IMR-90 (cell line): ENCODE measurements at regions not wholly inside any gene's neighbourhood (a gene's known extent, or its start where the extent isn't known, plus 50 kb on each side); places are given as distances from the start of the nearest gene placed in this dataset.

Experiments
- BHLHE40 ChIP-seq: fragments of 150-350 bp; IDR thresholded peaks from 2 replicates; pipeline ENCODE4 v1.6.1; 2016; ENCODE audit warnings: mild to moderate bottlenecking, low read depth, low read length
- CHD1 ChIP-seq: IDR thresholded peaks from 2 replicates; pipeline ENCODE4 v1.6.1; 2012; ENCODE audit warnings: low read depth, low read length, improper control_type of control experiment
- CTCF ChIP-seq: conservative IDR thresholded peaks from 2 replicates; pipeline ENCODE4 v1.5.1; 2012; ENCODE audit warnings: mild to moderate bottlenecking, low read depth, low read length, improper control_type of control experiment
- POLR2A ChIP-seq: IDR thresholded peaks from 2 replicates; pipeline ENCODE4 v1.6.1; 2012; ENCODE audit warnings: mild to moderate bottlenecking, low read depth, low read length

- TF ChIP-seq CHD1, result no peak
- peak; percentile 65 for TF ChIP-seq CTCF
- peak; percentile 54; the same call in 1 of the 2 replicates for TF ChIP-seq BHLHE40
- peak; percentile 75 for TF ChIP-seq POLR2A
These were observed 106.6 kb upstream of the HNRNPU start for GRCh38 chr1:244970744-244971551.
